Natural killer cell (primary cell): ENCODE measurements at regions not wholly inside any gene's neighbourhood (a gene's known extent, or its start where the extent isn't known, plus 50 kb on each side); places are given as distances from the start of the nearest gene placed in this dataset.
"Not testable (repeated sequence)": the region's sequence is repeated elsewhere in the genome, so short reads cannot be mapped to it uniquely, and the experiment has no call there.

Source experiments
- ATAC-seq, 3 donors: fragments of 150-1000 bp in 2 of 3; fragments of 200-7000 bp in 1 of 3; cut with Tn5 transposase; 1 replicate in 1 of 3; 2 replicates in 2 of 3; pipeline ENCODE4 v1.10.0; 2021; ENCODE audit warnings: mild to moderate bottlenecking in 2 of 3, moderate library complexity in 2 of 3
- DNase-seq, 2 donors: peaks; one replicate each; pipeline versions ENCODE4 v3.0.0 to v3.0.0-alpha.2; 2013 to 2021; ENCODE audit warnings: mixed read lengths in 1 of 2
- H3K27ac ChIP-seq: one replicate; pipeline ENCODE4 v1.5.1; 2013; ENCODE audit warnings: mild to moderate bottlenecking, low read length
- H3K27me3 ChIP-seq: one replicate; pipeline ENCODE4 v1.6.1; 2013; ENCODE audit warnings: low read length; ENCODE audit not compliant: control insufficient read depth, insufficient read depth
- H3K36me3 ChIP-seq: one replicate; pipeline ENCODE4 v1.6.1; 2013; ENCODE audit warnings: low read length; ENCODE audit not compliant: control insufficient read depth, insufficient read depth
- H3K4me1 ChIP-seq: one replicate; pipeline ENCODE4 v1.6.1; 2013; ENCODE audit warnings: low read length; ENCODE audit not compliant: control insufficient read depth, insufficient read depth
- H3K4me3 ChIP-seq: one replicate; pipeline ENCODE4 v1.5.1; 2013; ENCODE audit warnings: low read length
- H3K9me3 ChIP-seq: one replicate; pipeline ENCODE4 v1.6.1; 2013; ENCODE audit warnings: low read length; ENCODE audit not compliant: control insufficient read depth, insufficient read depth
- H3K27ac Mint-ChIP-seq, 2 donors: one replicate each; pipeline ENCODE4 v1.8.0; 2022; ENCODE audit warnings: mild to moderate bottlenecking in 2 of 2, mixed read lengths in 2 of 2, moderate library complexity in 1 of 2
- H3K27me3 Mint-ChIP-seq, 2 donors: one replicate each; pipeline ENCODE4 v1.8.0; 2022; ENCODE audit warnings: low read depth in 2 of 2, mixed read lengths in 2 of 2
- H3K36me3 Mint-ChIP-seq: one replicate; pipeline ENCODE4 v1.8.0; 2022; ENCODE audit warnings: mixed read lengths
- H3K4me1 Mint-ChIP-seq, 2 donors: one replicate each; pipeline ENCODE4 v1.8.0; 2022; ENCODE audit warnings: mixed read lengths in 2 of 2
- H3K4me3 Mint-ChIP-seq: one replicate; pipeline ENCODE4 v1.8.0; 2022; ENCODE audit warnings: mild to moderate bottlenecking, moderate library complexity, mixed read lengths
- H3K9me3 Mint-ChIP-seq, 2 donors: one replicate each; pipeline ENCODE4 v1.8.0; 2022; ENCODE audit warnings: mixed read lengths in 2 of 2
- CTCF ChIP-seq: fragments of 200-600 bp; IDR thresholded peaks from one replicate; pipeline ENCODE4 v1.8.0; 2022; ENCODE audit warnings: antibody characterized with exemption
- WGBS: methylation state at CpG from one replicate; pipeline ENCODE4 v1.1.7; 2013; ENCODE audit warnings: missing lambda C conversion rate; ENCODE audit not compliant: insufficient coverage; 5-methylcytosine and 5-hydroxymethylcytosine counted together
- intact Hi-C: fragments of 100-400 bp; cut with micrococcal nuclease; formaldehyde crosslinking; loops from one replicate; pipeline ENCODE4 v1.14.2; 2022

- Histone ChIP-seq H3K27me3 (no peaks in the 10 kb centered on the region), H3K36me3 (no peaks in the 10 kb centered on the region), H3K27ac (no peak overlapping the region), H3K9me3 (no peaks in the 10 kb centered on the region), H3K4me3 (no peak overlapping the region), H3K4me1 (no peaks in the 10 kb centered on the region)
- no peak overlapping the region for H3K4me3 Mint-ChIP-seq
- H3K36me3 Mint-ChIP-seq, result no peaks in the 10 kb centered on the region
- no peak overlapping the region for H3K27ac Mint-ChIP-seq
- 96% methylated on average over 5 of the region's 6 CpGs for WGBS
- TF ChIP-seq CTCF, result no peak
- no peaks in the 10 kb centered on the region for H3K4me1 Mint-ChIP-seq
- DNase-seq (no peak), ATAC-seq (no peak)
- peaks cover 13 to 22% of the 10 kb centered on the region in 2 donors for H3K27me3 Mint-ChIP-seq
- intact Hi-C loops, result no loop called here
- H3K9me3 Mint-ChIP-seq, result no peaks in the 10 kb centered on the region
These were observed 258.7 kb upstream of the IL12B start for GRCh38 chr5:159588941-159589340.

GRCh38 chr5:159593518-159594073 lies 263.3 kb upstream of the IL12B start:
- Mint-ChIP-seq H3K36me3 (no peaks in the 10 kb centered on the region), H3K27me3 (peaks cover 22 to 23% of the 10 kb centered on the region in 2 donors), H3K4me1 (no peaks in the 10 kb centered on the region), H3K27ac (no peak overlapping the region), H3K4me3 (no peak overlapping the region), H3K9me3 (peaks cover 0 to 2% of the 10 kb centered on the region in 2 donors)
- H3K27ac ChIP-seq, result no peak overlapping the region
- intact Hi-C loops, result no loop called here
- 46% methylated on average over 1 of the region's 1 CpG for WGBS
- H3K4me3 ChIP-seq, result no peak overlapping the region
- DNase-seq, result no peak
- H3K4me1 ChIP-seq, result no peaks in the 10 kb centered on the region
- no peaks in the 10 kb centered on the region for H3K27me3 ChIP-seq
- no peak for ATAC-seq
- TF ChIP-seq CTCF, result no peak
- peaks cover 2% of the 10 kb centered on the region for H3K9me3 ChIP-seq
- no peaks in the 10 kb centered on the region for H3K36me3 ChIP-seq

- H3K9me3 ChIP-seq, H3K36me3 ChIP-seq, H3K9me3 Mint-ChIP-seq, H3K27ac Mint-ChIP-seq, H3K4me1 ChIP-seq, DNase-seq, H3K27ac ChIP-seq, H3K4me1 Mint-ChIP-seq, H3K4me3 Mint-ChIP-seq, H3K36me3 Mint-ChIP-seq, ATAC-seq, H3K27me3 ChIP-seq, H3K4me3 ChIP-seq, intact Hi-C loops: not testable (repeated sequence)
- 72% methylated on average over 3 of the region's 3 CpGs for WGBS
- peaks cover 22 to 26% of the 10 kb centered on the region in 2 donors for H3K27me3 Mint-ChIP-seq
These were observed 265.3 kb upstream of the IL12B start for GRCh38 chr5:159595561-159595960.

GRCh38 chr5:159601216-159601615 lies 270.9 kb upstream of the IL12B start:
- H3K27ac ChIP-seq, result no peak overlapping the region
- intact Hi-C loops, result no loop called here
- H3K4me1 ChIP-seq, result no peaks in the 10 kb centered on the region
- H3K36me3 ChIP-seq, result no peaks in the 10 kb centered on the region
- no peak overlapping the region for H3K27ac Mint-ChIP-seq
- no peak overlapping the region for H3K4me3 Mint-ChIP-seq
- TF ChIP-seq CTCF, result no peak
- WGBS, result 56% methylated on average over 1 of the region's 1 CpG
- H3K4me1 Mint-ChIP-seq, result no peaks in the 10 kb centered on the region
- no peaks in the 10 kb centered on the region for H3K27me3 ChIP-seq
- H3K36me3 Mint-ChIP-seq, result no peaks in the 10 kb centered on the region
- peaks cover 12% of the 10 kb centered on the region in 2 donors for H3K27me3 Mint-ChIP-seq
- H3K9me3 Mint-ChIP-seq, result peaks cover 0 to 6% of the 10 kb centered on the region in 2 donors
- no peak overlapping the region for H3K4me3 ChIP-seq
- no peak for ATAC-seq
- peaks cover 5% of the 10 kb centered on the region for H3K9me3 ChIP-seq
- DNase-seq, result no peak
